Adrenal gland (tissue), 5 donors: ENCODE measurements at regions not wholly inside any gene's neighbourhood (a gene's known extent, or its start where the extent isn't known, plus 50 kb on each side); places are given as distances from the start of the nearest gene placed in this dataset.

ENCODE experiments used
- CTCF ChIP-seq, 6 experiments: fragments of 450-650 bp in 4 of 6; fragments of 200-600 bp in 2 of 6; sonication (generic) in 1 of 6; IDR thresholded peaks; 1 replicate in 5 of 6; 2 replicates in 1 of 6; pipeline versions ENCODE4 v1.5.1 to v1.8.0; 2016 to 2021; ENCODE audit warnings: antibody characterized with exemption in 6 of 6, mild to moderate bottlenecking in 2 of 6, moderate library complexity in 1 of 6
- POLR2A ChIP-seq, 2 donors: fragments of 450-650 bp; IDR thresholded peaks; one replicate each; pipeline ENCODE4 v1.6.1; 2017; ENCODE audit warnings: antibody characterized with exemption in 2 of 2, mild to moderate bottlenecking in 2 of 2, moderate library complexity in 1 of 2
- donor health status: DM: no; HTN: no; CAD: no.

- TF ChIP-seq CTCF (IDR thresholded peaks at IDR 0.05) (no peak), POLR2A (IDR thresholded peaks at IDR 0.05) (no peak)
Measured at GRCh38 chr4:78682070-78682469, 94.1 kb upstream of the BMP2K start.
